NB4 (cell line): ENCODE measurements at regions not wholly inside any gene's neighbourhood (a gene's known extent, or its start where the extent isn't known, plus 50 kb on each side); places are given as distances from the start of the nearest gene placed in this dataset.

ENCODE experiments used
- DNase-seq: peaks from one replicate; pipeline ENCODE4 v3.0.0; 2010; ENCODE audit warnings: low read depth
- H3K4me3 ChIP-seq: one replicate; pipeline ENCODE4 v1.5.1; 2011; ENCODE audit warnings: mild to moderate bottlenecking, low read depth, low read length, moderate library complexity
- CTCF ChIP-seq: IDR thresholded peaks from one replicate; pipeline ENCODE4 v1.5.1; 2012; ENCODE audit warnings: low read depth, low read length
- MYC ChIP-seq: IDR thresholded peaks from 2 replicates; pipeline ENCODE4 v1.6.1; 2011; ENCODE audit warnings: low read depth, low read length
- POLR2A ChIP-seq: IDR thresholded peaks from 2 replicates; pipeline ENCODE4 v1.6.1; 2011; ENCODE audit warnings: mild to moderate bottlenecking; ENCODE audit not compliant: insufficient read length; ENCODE audit errors: extremely low read depth
- TF ChIP-seq, protein P1 (sequence below): IDR thresholded peaks from 2 replicates; pipeline ENCODE4 v1.6.1; 2011; ENCODE audit warnings: low read depth, low read length

GRCh38 chr10:57679916-57680315, 587.8 kb downstream of the IPMK start:
- no peak for DNase-seq
- TF ChIP-seq MYC (no peak), CTCF (no peak), POLR2A (no peak)
- TF ChIP-seq, protein P1, sequence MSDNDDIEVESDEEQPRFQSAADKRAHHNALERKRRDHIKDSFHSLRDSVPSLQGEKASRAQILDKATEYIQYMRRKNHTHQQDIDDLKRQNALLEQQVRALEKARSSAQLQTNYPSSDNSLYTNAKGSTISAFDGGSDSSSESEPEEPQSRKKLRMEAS = no peak
- no peak overlapping the region for H3K4me3 ChIP-seq

- H3K4me3 ChIP-seq = no peak overlapping the region
- DNase-seq = no peak
- no peak for TF ChIP-seq CTCF
- TF ChIP-seq, protein P1 = no peak
- TF ChIP-seq MYC = no peak
- TF ChIP-seq POLR2A = no peak
Measured at GRCh38 chr10:57675125-57675524, 592.6 kb downstream of the IPMK start.

DNA sequence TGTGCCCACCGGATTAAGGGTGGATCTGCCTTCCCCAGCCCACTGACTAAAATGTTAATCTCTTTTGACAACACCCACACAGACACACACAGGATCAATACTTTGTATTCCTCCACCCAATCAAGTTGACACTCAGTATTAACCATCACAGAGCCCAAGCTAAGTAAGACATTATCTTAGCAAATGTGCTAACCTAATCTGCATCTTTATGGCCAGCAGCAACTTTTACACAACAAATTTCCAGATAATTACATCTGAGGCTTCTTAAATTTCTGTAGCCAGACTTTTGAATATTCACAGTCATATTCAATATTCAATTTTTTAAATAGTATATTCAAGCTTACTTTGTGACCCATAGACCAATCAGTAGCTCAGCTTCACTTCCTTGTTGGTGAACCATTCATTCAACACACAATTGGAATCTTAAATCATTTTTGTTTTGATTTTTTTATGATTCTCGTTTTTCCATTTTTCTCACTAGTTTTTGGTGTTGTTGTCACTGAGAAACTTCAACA, 594.2 kb downstream of the IPMK start:
- no peak for DNase-seq
- TF ChIP-seq, protein P1 = no peak
- TF ChIP-seq POLR2A = no peak
- no peak for TF ChIP-seq MYC
- no peak for TF ChIP-seq CTCF
- H3K4me3 ChIP-seq = no peak overlapping the region

GRCh38 chr10:57664815-57665214, 602.9 kb downstream of the IPMK start:
- DNase-seq = no peak
- no peak overlapping the region for H3K4me3 ChIP-seq
- no peak for TF ChIP-seq MYC
- TF ChIP-seq CTCF = no peak
- TF ChIP-seq POLR2A = no peak
- TF ChIP-seq, protein P1 = no peak

- H3K4me3 ChIP-seq = no peak overlapping the region
- no peak for TF ChIP-seq POLR2A
- TF ChIP-seq, protein P1 = no peak
- TF ChIP-seq MYC = no peak
- no peak for TF ChIP-seq CTCF
- DNase-seq = no peak
Measured at GRCh38 chr10:57663401-57663800, 604.3 kb downstream of the IPMK start.
